ENCODE measurements at regions not wholly inside any gene's neighbourhood (a gene's known extent, or its start where the extent isn't known, plus 50 kb on each side); places are given as distances from the start of the nearest gene placed in this dataset.

DNA sequence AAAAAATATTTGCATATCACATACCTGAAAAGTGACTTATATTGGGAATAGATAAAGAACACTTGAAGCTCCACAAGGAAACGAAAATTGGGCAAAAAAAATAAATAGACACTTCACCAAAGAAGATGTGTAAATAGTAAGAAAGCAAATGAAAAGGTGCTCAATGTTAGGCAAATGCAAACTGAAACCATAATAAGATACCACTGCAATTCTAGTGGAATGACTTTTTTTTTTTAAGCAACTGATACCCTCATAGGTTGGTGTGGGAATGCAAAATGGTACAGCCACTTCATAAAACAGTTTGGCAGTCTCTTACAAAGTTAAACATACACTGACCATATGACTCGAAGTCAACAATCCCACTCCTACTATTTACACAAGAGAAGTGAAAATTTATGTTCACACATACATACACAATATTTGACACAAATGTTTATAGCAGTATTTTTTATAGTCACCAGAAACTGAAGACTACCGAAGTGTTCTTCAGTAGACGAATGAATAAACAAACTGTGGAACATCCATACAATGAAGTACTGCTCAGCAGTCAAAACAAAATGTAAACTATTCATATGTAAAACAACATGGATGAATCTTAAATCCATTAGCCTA lies 176.3 kb downstream of the ZMAT3 start:
- no peaks in the 10 kb centered on the region for H3K4me1 ChIP-seq (ENCODE audit: control insufficient read depth, insufficient read depth, low read length, poor library complexity, severe bottlenecking)
- H3K27me3 Mint-ChIP-seq, result no peaks in the 10 kb centered on the region
- H3K27ac ChIP-seq (ENCODE audit: insufficient read depth, low read length, poor library complexity, severe bottlenecking), result no peak overlapping the region
- H3K36me3 ChIP-seq (ENCODE audit: control insufficient read depth, insufficient read depth, low read length), result no peaks in the 10 kb centered on the region
- DNase-seq, result no peak
- no peak for ATAC-seq (ENCODE audit: low read depth in 2 of 2)
- H3K36me3 Mint-ChIP-seq, result no peaks in the 10 kb centered on the region
- no peak overlapping the region for H3K4me3 Mint-ChIP-seq
- H3K4me1 Mint-ChIP-seq, result no peaks in the 10 kb centered on the region
- no peaks in the 10 kb centered on the region for H3K27me3 ChIP-seq (ENCODE audit: control insufficient read depth, insufficient read depth, low read length)
- H3K9me3 ChIP-seq (ENCODE audit: control insufficient read depth in 2 of 2, low read length in 2 of 2), result no peaks in the 10 kb centered on the region
- H3K9me3 Mint-ChIP-seq, result peaks cover 0 to 9% (median 1%) of the 10 kb centered on the region in 7 donors
- H3K27ac Mint-ChIP-seq, result no peak overlapping the region
- H3K4me3 ChIP-seq (ENCODE audit: low read depth, low read length), result no peak overlapping the region

All from CD4-positive, CD25-positive, alpha-beta regulatory T cell (primary cell).